Kidney epithelial cell (primary cell): ENCODE measurements at regions not wholly inside any gene's neighbourhood (a gene's known extent, or its start where the extent isn't known, plus 50 kb on each side); places are given as distances from the start of the nearest gene placed in this dataset.

Experiments used
- DNase-seq: peaks from one replicate; pipeline ENCODE4 v3.0.0-alpha.2; 2010; ENCODE audit warnings: low read depth
- H3K27me3 ChIP-seq: 2 replicates; pipeline ENCODE4 v1.6.0; 2011; ENCODE audit warnings: low read length; ENCODE audit not compliant: control insufficient read depth, insufficient read depth
- H3K36me3 ChIP-seq: 2 replicates; pipeline ENCODE4 v1.5.1; 2011; ENCODE audit warnings: low read length; ENCODE audit not compliant: control insufficient read depth, insufficient read depth
- H3K4me3 ChIP-seq: 2 replicates; pipeline ENCODE4 v1.5.1; 2011; ENCODE audit warnings: low read depth, mild to moderate bottlenecking, control low read depth, low read length
- TF ChIP-seq, protein P1 (sequence below): IDR thresholded peaks from 2 replicates; pipeline ENCODE4 v1.5.1; 2011; ENCODE audit warnings: mild to moderate bottlenecking, moderate library complexity, low read length, control low read depth, inconsistent platforms; ENCODE audit not compliant: insufficient read depth, poor library complexity, severe bottlenecking

DNA sequence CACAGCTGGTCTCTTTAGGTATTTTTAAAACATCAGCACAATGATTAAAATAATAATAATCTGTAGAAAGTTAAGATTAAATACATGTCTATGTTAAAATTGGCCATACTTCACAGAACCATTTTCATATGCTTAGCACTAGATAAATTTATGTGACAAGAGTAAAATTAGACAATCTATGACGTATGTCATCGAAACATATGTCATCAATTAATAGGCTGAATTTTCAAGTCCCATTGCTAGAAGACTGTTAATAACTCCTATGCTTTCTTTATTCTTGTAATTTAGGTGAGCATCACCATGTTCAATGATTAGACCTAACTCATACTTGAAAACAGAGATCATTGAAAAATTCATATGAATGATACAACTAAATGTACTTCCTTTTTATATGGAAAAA lies 593.3 kb upstream of the KCNMB2 start:
- Histone ChIP-seq H3K4me3 (no peak overlapping the region), H3K36me3 (no peaks in the 10 kb centered on the region), H3K27me3 (no peaks in the 10 kb centered on the region)
- no peak for DNase-seq
- TF ChIP-seq, protein P1, sequence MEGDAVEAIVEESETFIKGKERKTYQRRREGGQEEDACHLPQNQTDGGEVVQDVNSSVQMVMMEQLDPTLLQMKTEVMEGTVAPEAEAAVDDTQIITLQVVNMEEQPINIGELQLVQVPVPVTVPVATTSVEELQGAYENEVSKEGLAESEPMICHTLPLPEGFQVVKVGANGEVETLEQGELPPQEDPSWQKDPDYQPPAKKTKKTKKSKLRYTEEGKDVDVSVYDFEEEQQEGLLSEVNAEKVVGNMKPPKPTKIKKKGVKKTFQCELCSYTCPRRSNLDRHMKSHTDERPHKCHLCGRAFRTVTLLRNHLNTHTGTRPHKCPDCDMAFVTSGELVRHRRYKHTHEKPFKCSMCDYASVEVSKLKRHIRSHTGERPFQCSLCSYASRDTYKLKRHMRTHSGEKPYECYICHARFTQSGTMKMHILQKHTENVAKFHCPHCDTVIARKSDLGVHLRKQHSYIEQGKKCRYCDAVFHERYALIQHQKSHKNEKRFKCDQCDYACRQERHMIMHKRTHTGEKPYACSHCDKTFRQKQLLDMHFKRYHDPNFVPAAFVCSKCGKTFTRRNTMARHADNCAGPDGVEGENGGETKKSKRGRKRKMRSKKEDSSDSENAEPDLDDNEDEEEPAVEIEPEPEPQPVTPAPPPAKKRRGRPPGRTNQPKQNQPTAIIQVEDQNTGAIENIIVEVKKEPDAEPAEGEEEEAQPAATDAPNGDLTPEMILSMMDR: no peak

DNA sequence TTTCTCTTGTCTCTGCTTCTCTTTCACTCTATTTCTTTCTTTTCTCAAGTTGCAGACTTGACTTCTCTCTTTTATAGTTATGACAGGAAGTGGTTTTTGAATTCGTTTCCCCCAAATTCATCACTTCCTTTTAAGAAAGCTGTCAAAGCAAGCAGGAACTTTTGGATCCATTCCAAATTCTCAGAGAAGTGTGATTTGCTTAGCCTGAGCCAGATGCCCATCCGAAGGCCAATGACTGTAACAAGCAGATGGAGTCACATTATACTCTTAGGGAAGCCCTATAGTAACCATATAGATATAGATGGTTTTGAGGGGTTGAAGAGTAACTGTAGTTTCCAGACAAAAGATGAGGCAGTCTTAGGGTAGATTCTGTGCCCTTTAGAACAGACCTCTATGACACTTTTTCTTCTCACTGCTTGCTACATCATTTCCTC lies 592.0 kb upstream of the KCNMB2 start:
- no peak overlapping the region for H3K4me3 ChIP-seq
- TF ChIP-seq, protein P1: no peak
- DNase-seq: no peak
- H3K36me3 ChIP-seq: no peaks in the 10 kb centered on the region
- no peaks in the 10 kb centered on the region for H3K27me3 ChIP-seq

DNA sequence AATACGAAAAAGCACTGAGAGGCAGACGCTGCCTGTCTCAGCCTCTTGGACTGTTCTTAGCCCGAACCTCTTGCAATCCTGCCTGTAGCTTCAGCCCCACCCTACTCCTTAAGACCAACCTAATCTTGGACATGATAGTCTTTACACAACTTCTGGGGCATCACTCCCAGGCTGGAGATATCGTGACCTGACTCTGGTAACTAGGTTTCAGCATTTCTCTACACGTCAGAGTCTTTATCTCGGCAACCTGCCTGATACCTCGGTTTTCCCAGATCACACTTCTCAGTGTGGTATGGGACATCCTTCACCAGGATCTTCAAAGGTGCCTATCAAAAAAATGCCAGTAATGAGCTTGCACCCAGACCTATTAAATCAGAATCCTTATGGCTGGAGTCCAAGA lies 590.2 kb upstream of the KCNMB2 start:
- Histone ChIP-seq H3K36me3 (no peaks in the 10 kb centered on the region), H3K27me3 (no peaks in the 10 kb centered on the region), H3K4me3 (no peak overlapping the region)
- TF ChIP-seq, protein P1: no peak
- DNase-seq: no peak

DNA sequence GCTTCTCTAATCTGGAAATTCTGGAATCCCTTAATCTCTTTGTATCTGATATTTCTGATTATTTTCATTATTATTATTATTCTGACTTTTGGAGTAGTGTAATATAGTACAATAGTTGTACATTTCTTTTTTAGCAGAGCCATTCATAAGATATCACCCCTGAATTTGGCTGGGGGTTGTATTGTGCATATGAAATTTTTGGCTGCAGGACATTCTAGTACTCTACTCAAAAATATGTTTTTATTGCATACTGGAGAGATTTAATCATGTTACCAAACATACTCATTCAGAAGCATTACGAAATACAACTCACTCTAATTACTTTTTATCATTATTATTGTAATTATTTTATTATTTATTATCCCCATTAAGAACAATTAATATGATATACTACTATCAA lies 589.7 kb upstream of the KCNMB2 start:
- no peak overlapping the region for H3K4me3 ChIP-seq
- H3K27me3 ChIP-seq: no peaks in the 10 kb centered on the region
- no peaks in the 10 kb centered on the region for H3K36me3 ChIP-seq
- DNase-seq: no peak
- TF ChIP-seq, protein P1: no peak

DNA sequence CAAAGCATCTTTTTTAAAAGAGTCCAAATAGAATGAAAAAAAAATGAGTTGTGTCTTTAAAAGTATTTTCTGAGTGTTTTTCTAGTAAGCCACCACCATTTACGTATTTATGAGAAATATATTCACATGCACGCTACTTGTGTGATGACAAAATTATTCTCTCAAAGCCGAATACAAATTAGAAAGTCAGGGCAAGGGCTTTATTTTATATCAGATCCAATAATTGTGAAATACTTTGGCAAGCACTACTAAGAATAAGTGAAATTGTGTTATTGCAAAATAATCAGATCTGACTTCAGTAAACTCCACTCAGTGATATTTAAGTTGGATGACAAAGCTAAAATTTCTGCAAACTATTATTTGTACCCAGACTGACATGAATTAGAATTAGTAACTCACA lies 589.3 kb upstream of the KCNMB2 start:
- TF ChIP-seq, protein P1: no peak
- Histone ChIP-seq H3K36me3 (no peaks in the 10 kb centered on the region), H3K27me3 (no peaks in the 10 kb centered on the region), H3K4me3 (no peak overlapping the region)
- no peak for DNase-seq

DNA sequence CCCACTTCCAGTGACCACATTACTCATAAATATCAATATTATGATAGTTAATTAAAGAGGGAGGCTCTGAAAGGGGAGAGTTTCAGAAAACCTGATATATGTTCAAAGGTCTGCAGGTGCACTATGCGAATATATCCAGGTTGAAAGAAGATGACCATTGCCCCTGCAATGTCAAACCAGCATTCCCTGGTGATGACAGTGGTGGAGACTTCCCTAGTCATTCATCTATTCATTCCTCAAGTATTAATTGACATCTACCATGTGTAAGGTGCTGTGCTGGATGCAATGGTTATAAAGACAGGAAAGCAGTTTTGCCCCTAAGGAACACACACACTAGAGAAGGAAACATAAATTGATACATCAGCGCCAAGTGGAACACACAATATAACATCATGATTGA lies 588.3 kb upstream of the KCNMB2 start:
- TF ChIP-seq, protein P1: no peak
- H3K36me3 ChIP-seq: no peaks in the 10 kb centered on the region
- no peak for DNase-seq
- no peaks in the 10 kb centered on the region for H3K27me3 ChIP-seq
- no peak overlapping the region for H3K4me3 ChIP-seq
